Stimulated activated CD4-positive, alpha-beta T cell treated with anti-CD3 and anti-CD28 coated beads, Interleukin-12 subunit alpha, Interleukin-12 subunit beta, amount 100 ng/mL, for 48 hours (primary cell): ENCODE measurements at regions not wholly inside any gene's neighbourhood (a gene's known extent, or its start where the extent isn't known, plus 50 kb on each side); places are given as distances from the start of the nearest gene placed in this dataset.
"Not testable (repeated sequence)": the region's sequence is repeated elsewhere in the genome, so short reads cannot be mapped to it uniquely, and the experiment has no call there.

Experiments
- DNase-seq, 3 donors: peaks; one replicate each; pipeline ENCODE4 v3.0.0-alpha.2; 2020; ENCODE audit warnings: low read depth in 2 of 3, low spot score in 1 of 3

GRCh38 chr7:69187824-69188333, 410.4 kb upstream of the AUTS2 start:
- no peak for DNase-seq

DNA sequence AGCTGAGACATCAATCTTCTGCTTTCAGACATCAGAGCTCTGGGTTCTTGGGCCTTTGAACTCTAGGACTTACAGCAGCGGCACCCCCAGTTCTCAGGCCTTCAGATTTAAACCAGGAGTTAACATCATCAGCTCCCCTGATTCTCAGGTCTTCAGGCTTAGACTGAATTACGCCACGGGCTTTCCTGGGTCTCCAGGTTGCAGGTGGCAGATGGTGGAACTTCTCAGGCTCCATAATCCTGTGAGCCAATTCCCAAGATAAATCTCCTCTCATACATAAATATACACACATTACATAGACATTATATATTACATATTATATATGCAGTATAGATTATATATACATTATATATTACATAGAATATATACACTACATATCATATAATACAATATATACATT, 408.9 kb upstream of the AUTS2 start:
- no peak for DNase-seq

- DNase-seq = no peak
Measured at GRCh38 chr7:69190025-69190424, 408.2 kb upstream of the AUTS2 start.

GRCh38 chr7:69190763-69191162, 407.5 kb upstream of the AUTS2 start:
- DNase-seq = no peak

DNA sequence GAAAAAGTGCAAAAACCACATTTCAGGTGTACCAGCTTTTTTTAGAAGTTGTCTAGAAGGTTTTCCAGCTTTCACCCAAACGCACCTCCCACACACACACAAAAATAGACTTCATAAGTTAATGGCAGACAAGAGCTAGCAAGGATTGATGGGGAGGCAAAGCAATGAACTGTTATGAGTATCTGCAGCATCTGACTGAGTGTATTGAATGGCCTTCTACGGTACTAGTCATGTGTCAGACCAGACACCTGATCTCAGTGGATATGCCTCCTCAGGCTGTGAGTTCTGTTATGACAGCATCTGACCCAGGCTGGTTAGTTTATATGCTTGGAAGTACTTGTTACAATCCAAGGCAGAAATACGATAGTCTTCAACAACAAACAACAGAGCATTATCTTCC, 406.1 kb upstream of the AUTS2 start:
- no peak for DNase-seq

GRCh38 chr7:69193061-69193460, 405.2 kb upstream of the AUTS2 start:
- DNase-seq = no peak

DNA sequence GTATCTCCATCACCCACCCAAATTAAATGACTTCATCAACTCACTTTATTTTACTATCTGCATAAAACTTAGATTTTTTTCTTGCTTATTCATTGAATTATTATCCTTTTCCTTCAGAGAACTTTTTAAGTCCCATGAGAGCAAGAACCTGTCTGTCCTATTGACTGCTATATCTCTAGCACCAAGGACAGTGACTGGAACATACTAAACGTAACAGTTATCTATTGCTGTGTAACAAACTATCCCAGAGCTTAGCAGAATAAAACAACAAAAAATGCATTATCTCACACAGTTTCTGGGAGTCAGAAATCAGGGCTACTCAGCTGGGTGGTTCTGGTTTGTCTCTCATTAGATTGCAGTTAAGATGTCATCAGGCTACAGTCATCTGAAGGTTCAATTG, 401.7 kb upstream of the AUTS2 start:
- no peak for DNase-seq

DNA sequence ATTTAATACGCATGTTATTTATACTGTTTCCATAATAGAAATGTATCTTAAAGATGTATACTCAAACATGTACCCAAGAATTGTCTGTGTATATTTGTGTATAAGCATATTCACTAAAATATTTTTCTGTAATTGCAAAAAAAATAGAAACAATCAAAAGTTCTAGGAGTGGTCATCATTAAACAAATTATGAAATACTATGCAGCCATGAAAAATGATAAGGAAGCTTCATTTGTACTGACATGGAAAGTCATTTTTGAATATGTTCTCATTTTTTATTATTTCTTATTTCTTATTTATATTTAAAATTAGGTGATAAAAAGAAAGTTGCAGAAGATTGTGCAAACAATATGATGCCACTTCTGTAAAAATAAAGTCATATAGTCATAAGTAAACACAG, 400.0 kb upstream of the AUTS2 start:
- DNase-seq = no peak

DNA sequence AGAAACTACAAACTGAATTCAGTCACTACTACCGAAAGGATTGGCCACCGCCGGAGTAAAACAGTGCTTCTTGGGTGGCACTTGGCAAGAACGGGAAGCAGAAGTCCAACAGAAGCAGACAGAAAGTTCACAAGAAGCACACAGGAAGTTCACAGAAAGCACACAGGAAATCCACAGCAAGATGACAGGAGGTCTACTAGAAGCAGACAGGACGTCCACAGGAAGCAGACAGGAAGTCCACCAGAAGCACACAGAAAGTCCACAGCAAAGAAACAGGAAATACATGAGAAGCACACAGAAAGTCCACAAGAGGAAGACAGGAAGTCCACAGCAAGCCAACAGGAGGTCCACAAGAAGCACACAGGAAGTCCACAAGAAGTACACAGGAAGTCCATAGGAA, 399.2 kb upstream of the AUTS2 start:
- DNase-seq = no peak

DNA sequence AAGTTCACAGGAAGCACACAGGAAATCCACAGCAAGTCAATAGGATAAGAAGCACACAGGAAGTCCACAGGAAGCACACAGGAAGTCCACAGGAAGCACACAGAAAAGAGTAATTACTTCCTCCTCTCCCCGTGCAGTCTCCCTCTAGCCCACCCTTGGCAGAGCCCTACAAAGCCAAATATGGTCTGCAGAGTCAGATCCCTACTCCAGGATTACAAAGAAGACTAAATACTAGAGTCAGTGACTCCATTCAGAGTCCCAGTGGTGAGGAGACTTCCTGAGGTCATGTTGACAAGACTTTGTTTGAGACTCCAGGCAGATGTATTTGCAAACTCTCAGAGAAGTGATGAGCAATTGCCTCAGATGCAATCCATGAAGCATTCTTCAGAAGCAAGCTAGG, 398.6 kb upstream of the AUTS2 start:
- DNase-seq = no peak

DNA sequence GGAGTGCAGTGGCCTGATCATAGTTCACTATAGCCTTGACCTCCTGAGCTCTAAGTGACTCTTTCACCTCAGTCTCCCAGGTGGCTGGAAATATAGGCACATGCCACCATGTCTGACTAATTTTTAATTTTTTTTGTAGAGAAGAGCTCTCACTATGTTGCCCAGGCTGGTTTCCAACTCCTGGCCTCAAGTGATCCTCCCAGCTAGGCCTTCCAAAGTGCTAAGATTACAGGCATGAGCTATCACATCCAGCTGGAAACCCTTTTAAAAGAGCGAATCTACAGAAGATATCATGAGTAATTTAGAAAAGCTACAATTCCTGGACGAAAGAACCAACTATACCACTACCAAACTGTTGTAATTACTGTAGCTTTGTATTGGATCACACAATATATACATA, 394.4 kb upstream of the AUTS2 start:
- DNase-seq = no peak

DNA sequence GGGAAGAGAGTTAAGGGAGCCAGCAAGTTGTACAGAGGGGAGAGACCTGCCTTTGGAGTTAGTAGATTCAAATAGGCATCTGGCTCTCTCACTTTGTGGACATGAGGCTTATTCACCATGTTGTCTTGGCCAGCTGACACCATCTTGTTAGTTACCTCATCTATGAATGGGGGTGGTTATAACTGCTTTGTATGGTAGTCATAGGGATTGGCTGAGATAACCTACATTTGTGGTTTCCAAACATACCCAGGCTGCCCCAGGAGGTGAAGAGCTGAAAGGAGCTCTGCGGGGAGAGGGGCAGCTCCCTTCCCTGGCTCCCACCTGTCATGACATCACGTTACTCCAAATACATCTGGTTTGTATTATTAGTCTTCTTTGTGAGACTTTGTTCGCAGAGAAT, 393.3 kb upstream of the AUTS2 start:
- DNase-seq = no peak

DNA sequence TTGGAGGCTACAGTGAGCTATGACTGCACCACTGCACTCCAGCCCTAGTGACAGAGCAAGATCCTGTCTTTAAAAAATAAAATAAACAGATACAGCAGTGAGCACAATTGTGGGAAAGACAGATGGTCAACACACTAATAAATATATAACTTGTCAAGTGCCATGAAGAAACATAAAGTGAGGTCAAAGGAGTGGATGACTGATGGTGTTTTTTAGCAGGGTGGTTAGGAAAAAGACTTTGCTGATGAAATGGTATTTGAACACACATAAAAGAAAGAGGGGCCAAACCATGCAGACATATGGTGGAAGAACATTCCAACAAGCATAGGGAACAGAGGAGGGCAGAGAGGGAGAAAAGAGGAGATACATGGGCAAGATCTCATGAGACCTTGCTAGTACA, 392.7 kb upstream of the AUTS2 start:
- DNase-seq = no peak

- no peak for DNase-seq
Measured at GRCh38 chr7:69208276-69208675, 390.0 kb upstream of the AUTS2 start.

GRCh38 chr7:69208848-69209247, 389.4 kb upstream of the AUTS2 start:
- no peak for DNase-seq

- no peak for DNase-seq
Measured at GRCh38 chr7:69211336-69211735, 386.9 kb upstream of the AUTS2 start.

DNA sequence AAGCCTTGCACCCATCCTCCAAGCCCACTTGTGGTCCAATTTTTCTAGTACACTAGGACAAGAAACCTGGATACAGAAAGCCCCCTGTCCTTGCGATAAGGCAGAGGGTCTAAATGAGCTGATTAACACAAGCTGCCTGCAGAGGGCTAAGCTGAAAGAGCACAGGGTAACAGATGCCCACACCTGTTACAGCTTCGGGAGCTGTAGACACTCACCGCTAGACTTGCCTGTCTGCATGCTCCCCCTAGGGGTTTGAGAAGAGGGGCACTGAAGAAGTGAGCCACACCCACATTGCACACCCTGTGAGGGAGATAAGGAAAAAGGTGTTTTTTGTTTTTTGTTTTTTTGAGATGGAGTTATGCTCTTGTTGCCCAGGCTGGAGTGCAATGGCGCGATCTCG, 386.5 kb upstream of the AUTS2 start:
- DNase-seq = no peak

DNA sequence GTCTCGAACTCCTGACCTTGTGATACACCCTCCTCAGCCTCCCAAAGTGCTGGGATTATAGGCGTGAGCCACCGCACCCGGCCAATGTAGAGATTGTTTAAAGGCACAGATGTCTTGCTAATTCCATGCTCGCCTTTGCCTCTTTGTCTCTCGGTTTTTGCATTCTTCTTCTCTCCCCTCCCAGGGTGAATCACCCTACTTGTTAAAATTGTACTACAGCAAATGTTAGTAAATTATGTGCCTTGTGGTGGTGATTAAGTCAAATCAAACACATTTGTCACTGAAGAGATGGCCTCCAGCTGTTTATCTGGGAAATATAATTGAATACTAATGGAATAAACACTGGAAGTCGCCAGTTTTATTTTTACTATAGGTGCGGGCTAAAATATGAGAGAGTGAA, 384.4 kb upstream of the AUTS2 start:
- no peak for DNase-seq

- DNase-seq = not testable (repeated sequence)
Measured at GRCh38 chr7:69215516-69215915, 382.8 kb upstream of the AUTS2 start.

DNA sequence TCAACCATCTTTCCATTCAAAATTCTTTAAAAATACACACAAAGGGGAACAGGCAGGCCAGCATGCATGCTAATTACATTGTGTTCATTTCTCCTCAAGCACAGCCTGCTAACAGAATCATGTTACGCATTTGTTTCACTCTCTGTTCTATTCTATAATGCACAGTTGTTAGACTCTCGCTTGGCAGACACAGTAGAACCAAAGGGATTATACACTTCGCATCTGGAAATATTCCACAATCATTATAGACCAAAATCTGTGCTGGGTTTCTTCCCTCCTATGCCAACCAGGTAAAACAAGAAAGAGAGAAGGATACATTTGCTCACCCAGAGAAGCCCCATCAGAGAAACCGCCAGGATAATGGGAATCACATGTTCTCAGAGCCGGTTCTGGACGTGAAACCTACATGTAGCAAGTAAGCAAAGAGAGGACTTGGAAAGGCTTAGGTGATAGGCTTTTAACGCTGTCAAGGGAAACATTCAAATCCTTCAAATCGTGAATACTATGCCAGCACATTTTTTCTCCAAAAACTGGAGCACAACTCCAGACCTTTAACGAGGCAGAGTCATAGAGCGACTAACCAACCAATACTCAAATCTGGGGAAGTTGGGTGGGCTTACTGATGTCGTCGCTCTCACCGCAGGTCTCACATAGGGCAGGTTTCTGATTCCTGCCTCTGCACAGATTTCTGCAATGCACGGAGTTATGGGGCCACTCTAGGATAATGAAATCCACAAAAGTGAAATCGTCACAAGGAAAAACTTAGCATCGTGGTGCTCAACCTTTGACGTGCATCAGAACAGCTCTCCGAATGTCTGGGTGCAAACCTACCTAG, 380.5 kb upstream of the AUTS2 start:
- DNase-seq = no peak

GRCh38 chr7:69218576-69218975, 379.7 kb upstream of the AUTS2 start:
- DNase-seq = no peak

- no peak for DNase-seq
Measured at GRCh38 chr7:69219381-69219780, 378.9 kb upstream of the AUTS2 start.

- DNase-seq = no peak
Measured at GRCh38 chr7:69225259-69225943, 372.9 kb upstream of the AUTS2 start.
